ENCODE measurements at regions not wholly inside any gene's neighbourhood (a gene's known extent, or its start where the extent isn't known, plus 50 kb on each side); places are given as distances from the start of the nearest gene placed in this dataset.

- no peak for TF ChIP-seq ISL1 (CRISPR knock-in tag; IDR thresholded peaks at IDR 0.05)
- TF ChIP-seq SNAI2 (CRISPR knock-in tag; IDR thresholded peaks at IDR 0.05), result no peak
- no peak for TF ChIP-seq BACH2 (CRISPR knock-in tag; IDR thresholded peaks at IDR 0.05; ENCODE audit: borderline replicate concordance)
- TF ChIP-seq ZFP3 (CRISPR knock-in tag; IDR thresholded peaks at IDR 0.05), result no peak
- TF ChIP-seq GLIS3 (CRISPR knock-in tag; IDR thresholded peaks at IDR 0.05), result no peak
- no peak for TF ChIP-seq PATZ1 (CRISPR knock-in tag; IDR thresholded peaks at IDR 0.05; ENCODE audit: borderline replicate concordance)
- TF ChIP-seq CSRNP3 (CRISPR knock-in tag; IDR thresholded peaks at IDR 0.05), result no peak
- no peak for TF ChIP-seq ARNTL (CRISPR knock-in tag; IDR thresholded peaks at IDR 0.05; ENCODE audit: borderline replicate concordance, low read depth)
- TF ChIP-seq ZNF565 (CRISPR knock-in tag; conservative IDR thresholded peaks at IDR 0.05; ENCODE audit: low read depth), result no peak
- no peak for TF ChIP-seq ZNF8 (CRISPR knock-in tag; IDR thresholded peaks at IDR 0.05)
- TF ChIP-seq ZNF70 (CRISPR knock-in tag; IDR thresholded peaks at IDR 0.05), result no peak
- no peak for TF ChIP-seq CSDC2 (CRISPR knock-in tag; IDR thresholded peaks at IDR 0.05)
- no peak for TF ChIP-seq PPARA (CRISPR knock-in tag; IDR thresholded peaks at IDR 0.05; ENCODE audit: borderline replicate concordance)
- TF ChIP-seq TOX (CRISPR knock-in tag; IDR thresholded peaks at IDR 0.05; ENCODE audit: borderline replicate concordance), result no peak
Observed at GRCh38 chr1:10900251-10900651, 103.8 kb upstream of the CASZ1 start.
